HepG2 (cell line): ENCODE measurements at regions not wholly inside any gene's neighbourhood (a gene's known extent, or its start where the extent isn't known, plus 50 kb on each side); places are given as distances from the start of the nearest gene placed in this dataset.

Experiments used
- FOSL2 ChIP-seq: sonication (generic); formaldehyde crosslinking; IDR thresholded peaks from 2 replicates; pipeline ENCODE4 v1.4.0; 2020; ENCODE audit warnings: missing genetic modification reagents
- NCOA5 ChIP-seq: sonication (generic); formaldehyde crosslinking; IDR thresholded peaks from 2 replicates; pipeline ENCODE4 v1.4.0; 2020; ENCODE audit warnings: missing genetic modification reagents
- NFRKB ChIP-seq: fragments of 450-650 bp; IDR thresholded peaks from 2 replicates; pipeline ENCODE4 v1.6.1; 2017
- RAD51 ChIP-seq: fragments of 450-650 bp; IDR thresholded peaks from 2 replicates; pipeline ENCODE4 v1.6.1; 2016; ENCODE audit warnings: borderline replicate concordance
- RFX1 ChIP-seq: fragments of 450-650 bp; IDR thresholded peaks from 2 replicates; pipeline ENCODE4 v1.6.1; 2017
- SOX13 ChIP-seq, 3 experiments: fragments of 450-650 bp in 1 of 3; sonication (generic) in 1 of 3; formaldehyde crosslinking in 1 of 3; IDR thresholded peaks in 2 of 3; conservative IDR thresholded peaks in 1 of 3; 2 replicates each; pipeline versions ENCODE4 v1.5.0 to v1.6.1; 2016 to 2020; ENCODE audit warnings: antibody characterized with exemption in 1 of 3, mild to moderate bottlenecking in 1 of 3, missing compliant biosample characterization in 1 of 3, missing genetic modification reagents in 1 of 3, moderate library complexity in 1 of 3
- SP4 ChIP-seq: sonication (generic); formaldehyde crosslinking; IDR thresholded peaks from 2 replicates; pipeline ENCODE4 v1.8.1; 2023; ENCODE audit warnings: mild to moderate bottlenecking, missing genetic modification reagents
- TEAD2 ChIP-seq: sonication (generic); formaldehyde crosslinking; IDR thresholded peaks from 2 replicates; pipeline ENCODE4 v1.9.0; 2021; ENCODE audit warnings: missing genetic modification reagents
- ZNF430 ChIP-seq: sonication (generic); formaldehyde crosslinking; IDR thresholded peaks from 2 replicates; pipeline ENCODE4 v1.9.0; 2021; ENCODE audit warnings: mild to moderate bottlenecking, missing genetic modification reagents
- ZNF501 ChIP-seq: sonication (generic); formaldehyde crosslinking; IDR thresholded peaks from 2 replicates; pipeline ENCODE4 v1.5.1; 2020; ENCODE audit warnings: mild to moderate bottlenecking, moderate library complexity, missing genetic modification reagents
- ZNF746 ChIP-seq: sonication (generic); formaldehyde crosslinking; IDR thresholded peaks from 2 replicates; pipeline ENCODE4 v1.8.0; 2022; ENCODE audit warnings: mild to moderate bottlenecking, missing genetic modification reagents
- TF ChIP-seq, protein P1 (sequence below): sonication (generic); formaldehyde crosslinking; IDR thresholded peaks from 2 replicates; pipeline ENCODE4 v1.9.0; 2021; ENCODE audit warnings: mild to moderate bottlenecking, missing genetic modification reagents
- TF ChIP-seq, protein P2 (sequence below): IDR thresholded peaks from 2 replicates; pipeline ENCODE4 v1.6.1; 2016; ENCODE audit warnings: mild to moderate bottlenecking, missing biosample characterization, missing genetic modification reagents
- TF ChIP-seq, protein P3 (sequence below): sonication (generic); formaldehyde crosslinking; IDR thresholded peaks from 2 replicates; pipeline ENCODE4 v1.5.1; 2020; ENCODE audit warnings: mild to moderate bottlenecking, missing genetic modification reagents, borderline replicate concordance
- TF ChIP-seq, protein P4 (sequence below): sonication (generic); formaldehyde crosslinking; IDR thresholded peaks from 2 replicates; pipeline ENCODE4 v1.4.0; 2020; ENCODE audit warnings: missing genetic modification reagents

DNA sequence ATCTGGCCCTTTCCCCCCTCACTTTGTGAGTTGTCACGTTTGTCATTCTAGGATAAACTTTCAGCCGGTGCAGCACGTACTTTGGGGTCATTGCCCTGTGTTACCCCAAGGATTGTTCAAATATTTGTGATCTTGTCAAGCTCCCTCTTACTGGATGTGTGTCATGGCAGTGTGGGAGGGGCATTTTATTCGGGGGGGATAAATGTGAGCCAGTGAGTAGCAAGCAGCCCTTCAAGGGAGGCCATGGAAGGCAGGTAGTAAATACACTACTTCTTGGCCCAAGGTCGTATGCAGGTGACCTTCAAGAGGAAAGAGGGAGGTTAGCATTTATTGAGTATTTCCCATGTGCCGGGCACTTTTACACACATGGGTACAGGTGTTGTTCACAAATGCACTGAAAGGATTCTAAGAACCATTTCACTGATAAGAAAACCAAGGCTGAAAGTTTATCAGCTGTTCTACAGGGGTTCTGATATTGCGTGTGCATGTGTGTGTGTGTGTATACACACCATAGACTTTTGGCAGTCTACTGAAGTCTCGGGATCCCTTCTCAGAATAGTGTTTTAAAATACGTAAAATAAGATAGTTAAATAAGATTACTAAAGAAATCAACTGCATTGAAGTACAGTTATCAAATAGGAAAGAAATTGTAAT, 410.3 kb upstream of the TBX3 start (continued):
- TF ChIP-seq, protein P1, sequence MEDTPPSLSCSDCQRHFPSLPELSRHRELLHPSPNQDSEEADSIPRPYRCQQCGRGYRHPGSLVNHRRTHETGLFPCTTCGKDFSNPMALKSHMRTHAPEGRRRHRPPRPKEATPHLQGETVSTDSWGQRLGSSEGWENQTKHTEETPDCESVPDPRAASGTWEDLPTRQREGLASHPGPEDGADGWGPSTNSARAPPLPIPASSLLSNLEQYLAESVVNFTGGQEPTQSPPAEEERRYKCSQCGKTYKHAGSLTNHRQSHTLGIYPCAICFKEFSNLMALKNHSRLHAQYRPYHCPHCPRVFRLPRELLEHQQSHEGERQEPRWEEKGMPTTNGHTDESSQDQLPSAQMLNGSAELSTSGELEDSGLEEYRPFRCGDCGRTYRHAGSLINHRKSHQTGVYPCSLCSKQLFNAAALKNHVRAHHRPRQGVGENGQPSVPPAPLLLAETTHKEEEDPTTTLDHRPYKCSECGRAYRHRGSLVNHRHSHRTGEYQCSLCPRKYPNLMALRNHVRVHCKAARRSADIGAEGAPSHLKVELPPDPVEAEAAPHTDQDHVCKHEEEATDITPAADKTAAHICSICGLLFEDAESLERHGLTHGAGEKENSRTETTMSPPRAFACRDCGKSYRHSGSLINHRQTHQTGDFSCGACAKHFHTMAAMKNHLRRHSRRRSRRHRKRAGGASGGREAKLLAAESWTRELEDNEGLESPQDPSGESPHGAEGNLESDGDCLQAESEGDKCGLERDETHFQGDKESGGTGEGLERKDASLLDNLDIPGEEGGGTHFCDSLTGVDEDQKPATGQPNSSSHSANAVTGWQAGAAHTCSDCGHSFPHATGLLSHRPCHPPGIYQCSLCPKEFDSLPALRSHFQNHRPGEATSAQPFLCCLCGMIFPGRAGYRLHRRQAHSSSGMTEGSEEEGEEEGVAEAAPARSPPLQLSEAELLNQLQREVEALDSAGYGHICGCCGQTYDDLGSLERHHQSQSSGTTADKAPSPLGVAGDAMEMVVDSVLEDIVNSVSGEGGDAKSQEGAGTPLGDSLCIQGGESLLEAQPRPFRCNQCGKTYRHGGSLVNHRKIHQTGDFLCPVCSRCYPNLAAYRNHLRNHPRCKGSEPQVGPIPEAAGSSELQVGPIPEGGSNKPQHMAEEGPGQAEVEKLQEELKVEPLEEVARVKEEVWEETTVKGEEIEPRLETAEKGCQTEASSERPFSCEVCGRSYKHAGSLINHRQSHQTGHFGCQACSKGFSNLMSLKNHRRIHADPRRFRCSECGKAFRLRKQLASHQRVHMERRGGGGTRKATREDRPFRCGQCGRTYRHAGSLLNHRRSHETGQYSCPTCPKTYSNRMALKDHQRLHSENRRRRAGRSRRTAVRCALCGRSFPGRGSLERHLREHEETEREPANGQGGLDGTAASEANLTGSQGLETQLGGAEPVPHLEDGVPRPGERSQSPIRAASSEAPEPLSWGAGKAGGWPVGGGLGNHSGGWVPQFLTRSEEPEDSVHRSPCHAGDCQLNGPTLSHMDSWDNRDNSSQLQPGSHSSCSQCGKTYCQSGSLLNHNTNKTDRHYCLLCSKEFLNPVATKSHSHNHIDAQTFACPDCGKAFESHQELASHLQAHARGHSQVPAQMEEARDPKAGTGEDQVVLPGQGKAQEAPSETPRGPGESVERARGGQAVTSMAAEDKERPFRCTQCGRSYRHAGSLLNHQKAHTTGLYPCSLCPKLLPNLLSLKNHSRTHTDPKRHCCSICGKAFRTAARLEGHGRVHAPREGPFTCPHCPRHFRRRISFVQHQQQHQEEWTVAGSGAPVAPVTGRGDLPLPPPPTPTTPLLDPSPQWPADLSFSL (CRISPR knock-in tag): 0 out of 2 replicates have a peak, but pooled peaks have one; percentile 16
- no peak for TF ChIP-seq RAD51
- 0 out of 2 replicates have a peak, but pooled peaks have one; percentile 33 for TF ChIP-seq FOSL2 (CRISPR knock-in tag)
- TF ChIP-seq, protein P2, sequence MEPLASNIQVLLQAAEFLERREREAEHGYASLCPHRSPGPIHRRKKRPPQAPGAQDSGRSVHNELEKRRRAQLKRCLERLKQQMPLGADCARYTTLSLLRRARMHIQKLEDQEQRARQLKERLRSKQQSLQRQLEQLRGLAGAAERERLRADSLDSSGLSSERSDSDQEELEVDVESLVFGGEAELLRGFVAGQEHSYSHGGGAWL (CRISPR knock-in tag): no peak
- TF ChIP-seq ZNF430 (CRISPR knock-in tag): peak; percentile 33; the same call in 1 of the 2 replicates
- TF ChIP-seq, protein P3, sequence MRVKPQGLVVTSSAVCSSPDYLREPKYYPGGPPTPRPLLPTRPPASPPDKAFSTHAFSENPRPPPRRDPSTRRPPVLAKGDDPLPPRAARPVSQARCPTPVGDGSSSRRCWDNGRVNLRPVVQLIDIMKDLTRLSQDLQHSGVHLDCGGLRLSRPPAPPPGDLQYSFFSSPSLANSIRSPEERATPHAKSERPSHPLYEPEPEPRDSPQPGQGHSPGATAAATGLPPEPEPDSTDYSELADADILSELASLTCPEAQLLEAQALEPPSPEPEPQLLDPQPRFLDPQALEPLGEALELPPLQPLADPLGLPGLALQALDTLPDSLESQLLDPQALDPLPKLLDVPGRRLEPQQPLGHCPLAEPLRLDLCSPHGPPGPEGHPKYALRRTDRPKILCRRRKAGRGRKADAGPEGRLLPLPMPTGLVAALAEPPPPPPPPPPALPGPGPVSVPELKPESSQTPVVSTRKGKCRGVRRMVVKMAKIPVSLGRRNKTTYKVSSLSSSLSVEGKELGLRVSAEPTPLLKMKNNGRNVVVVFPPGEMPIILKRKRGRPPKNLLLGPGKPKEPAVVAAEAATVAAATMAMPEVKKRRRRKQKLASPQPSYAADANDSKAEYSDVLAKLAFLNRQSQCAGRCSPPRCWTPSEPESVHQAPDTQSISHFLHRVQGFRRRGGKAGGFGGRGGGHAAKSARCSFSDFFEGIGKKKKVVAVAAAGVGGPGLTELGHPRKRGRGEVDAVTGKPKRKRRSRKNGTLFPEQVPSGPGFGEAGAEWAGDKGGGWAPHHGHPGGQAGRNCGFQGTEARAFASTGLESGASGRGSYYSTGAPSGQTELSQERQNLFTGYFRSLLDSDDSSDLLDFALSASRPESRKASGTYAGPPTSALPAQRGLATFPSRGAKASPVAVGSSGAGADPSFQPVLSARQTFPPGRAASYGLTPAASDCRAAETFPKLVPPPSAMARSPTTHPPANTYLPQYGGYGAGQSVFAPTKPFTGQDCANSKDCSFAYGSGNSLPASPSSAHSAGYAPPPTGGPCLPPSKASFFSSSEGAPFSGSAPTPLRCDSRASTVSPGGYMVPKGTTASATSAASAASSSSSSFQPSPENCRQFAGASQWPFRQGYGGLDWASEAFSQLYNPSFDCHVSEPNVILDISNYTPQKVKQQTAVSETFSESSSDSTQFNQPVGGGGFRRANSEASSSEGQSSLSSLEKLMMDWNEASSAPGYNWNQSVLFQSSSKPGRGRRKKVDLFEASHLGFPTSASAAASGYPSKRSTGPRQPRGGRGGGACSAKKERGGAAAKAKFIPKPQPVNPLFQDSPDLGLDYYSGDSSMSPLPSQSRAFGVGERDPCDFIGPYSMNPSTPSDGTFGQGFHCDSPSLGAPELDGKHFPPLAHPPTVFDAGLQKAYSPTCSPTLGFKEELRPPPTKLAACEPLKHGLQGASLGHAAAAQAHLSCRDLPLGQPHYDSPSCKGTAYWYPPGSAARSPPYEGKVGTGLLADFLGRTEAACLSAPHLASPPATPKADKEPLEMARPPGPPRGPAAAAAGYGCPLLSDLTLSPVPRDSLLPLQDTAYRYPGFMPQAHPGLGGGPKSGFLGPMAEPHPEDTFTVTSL: peak; percentile 72; the same call in 1 of the 2 replicates
- TF ChIP-seq TEAD2 (CRISPR knock-in tag): no peak
- 0 out of 2 replicates have a peak, but pooled peaks have one; percentile 51 for TF ChIP-seq SOX13 (IDR thresholded peaks at IDR 0.05)
- TF ChIP-seq SOX13 (CRISPR knock-in tag; conservative IDR thresholded peaks at IDR 0.05 in 1 of 2, IDR thresholded peaks at IDR 0.05 in 1 of 2): peak in 1 of 2 experiments; percentile 68; a peak in 1 of 4 replicates
- peak; percentile 58; the same call in 1 of the 2 replicates for TF ChIP-seq ZNF746 (CRISPR knock-in tag)
- TF ChIP-seq ZNF501 (CRISPR knock-in tag): peak; percentile 55; the same call in 1 of the 2 replicates
- TF ChIP-seq NFRKB: no peak
- TF ChIP-seq SP4 (CRISPR knock-in tag): 0 out of 2 replicates have a peak, but pooled peaks have one; percentile 39
- TF ChIP-seq, protein P4, sequence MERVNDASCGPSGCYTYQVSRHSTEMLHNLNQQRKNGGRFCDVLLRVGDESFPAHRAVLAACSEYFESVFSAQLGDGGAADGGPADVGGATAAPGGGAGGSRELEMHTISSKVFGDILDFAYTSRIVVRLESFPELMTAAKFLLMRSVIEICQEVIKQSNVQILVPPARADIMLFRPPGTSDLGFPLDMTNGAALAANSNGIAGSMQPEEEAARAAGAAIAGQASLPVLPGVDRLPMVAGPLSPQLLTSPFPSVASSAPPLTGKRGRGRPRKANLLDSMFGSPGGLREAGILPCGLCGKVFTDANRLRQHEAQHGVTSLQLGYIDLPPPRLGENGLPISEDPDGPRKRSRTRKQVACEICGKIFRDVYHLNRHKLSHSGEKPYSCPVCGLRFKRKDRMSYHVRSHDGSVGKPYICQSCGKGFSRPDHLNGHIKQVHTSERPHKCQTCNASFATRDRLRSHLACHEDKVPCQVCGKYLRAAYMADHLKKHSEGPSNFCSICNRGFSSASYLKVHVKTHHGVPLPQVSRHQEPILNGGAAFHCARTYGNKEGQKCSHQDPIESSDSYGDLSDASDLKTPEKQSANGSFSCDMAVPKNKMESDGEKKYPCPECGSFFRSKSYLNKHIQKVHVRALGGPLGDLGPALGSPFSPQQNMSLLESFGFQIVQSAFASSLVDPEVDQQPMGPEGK (CRISPR knock-in tag): peak; percentile 83
- TF ChIP-seq NCOA5 (CRISPR knock-in tag): no peak
- TF ChIP-seq RFX1: no peak
